GM23248 (cell line): ENCODE measurements at regions not wholly inside any gene's neighbourhood (a gene's known extent, or its start where the extent isn't known, plus 50 kb on each side); places are given as distances from the start of the nearest gene placed in this dataset.

Experiments
- DNase-seq: peaks from one replicate; pipeline ENCODE4 v3.0.0-alpha.2; 2015
- H2AFZ ChIP-seq: fragments of 200-600 bp; sonication (generic); 2 replicates; pipeline ENCODE4 v1.6.1; 2016; ENCODE audit warnings: antibody characterized with exemption
- H3F3A ChIP-seq: fragments of 200-600 bp; sonication (generic); 2 replicates; pipeline ENCODE4 v1.6.1; 2016; ENCODE audit warnings: mild to moderate bottlenecking, antibody characterized with exemption, mixed run types; ENCODE audit not compliant: insufficient read depth
- H3K27ac ChIP-seq: fragments of 200-600 bp; sonication (generic); 2 replicates; pipeline ENCODE4 v1.5.1; 2016; ENCODE audit warnings: mild to moderate bottlenecking
- H3K27me3 ChIP-seq: fragments of 200-600 bp; sonication (generic); replicated peaks from 2 replicates; pipeline ENCODE4 v1.6.1; 2016; ENCODE audit warnings: mild to moderate bottlenecking; ENCODE audit not compliant: insufficient read depth
- H3K36me3 ChIP-seq: fragments of 200-600 bp; sonication (generic); 2 replicates; pipeline ENCODE4 v1.6.1; 2016; ENCODE audit warnings: low read depth, mild to moderate bottlenecking
- H3K4me1 ChIP-seq: fragments of 200-600 bp; sonication (generic); 2 replicates; pipeline ENCODE4 v1.6.1; 2016; ENCODE audit warnings: mild to moderate bottlenecking; ENCODE audit not compliant: insufficient read depth
- H3K4me2 ChIP-seq: fragments of 200-600 bp; sonication (generic); one replicate; pipeline ENCODE4 v1.6.1; 2016; ENCODE audit warnings: mild to moderate bottlenecking; ENCODE audit not compliant: unreplicated experiment
- H3K4me3 ChIP-seq: fragments of 200-600 bp; sonication (generic); 2 replicates; pipeline ENCODE4 v1.5.1; 2016; ENCODE audit warnings: mild to moderate bottlenecking
- H3K79me2 ChIP-seq: fragments of 200-600 bp; sonication (generic); 2 replicates; pipeline ENCODE4 v1.6.1; 2016; ENCODE audit warnings: mild to moderate bottlenecking; ENCODE audit not compliant: insufficient read depth
- H3K9ac ChIP-seq: fragments of 200-600 bp; sonication (generic); 2 replicates; pipeline ENCODE4 v1.6.1; 2016; ENCODE audit warnings: mild to moderate bottlenecking
- H3K9me2 ChIP-seq: fragments of 200-600 bp; sonication (generic); 2 replicates; pipeline ENCODE4 v1.6.1; 2016; ENCODE audit warnings: mixed run types, mild to moderate bottlenecking, moderate library complexity; ENCODE audit not compliant: insufficient read depth
- H3K9me3 ChIP-seq: fragments of 200-600 bp; sonication (generic); one replicate; pipeline ENCODE4 v1.6.1; 2017; ENCODE audit warnings: low read depth
- H4K20me1 ChIP-seq: fragments of 200-600 bp; sonication (generic); 2 replicates; pipeline ENCODE4 v1.6.0; 2016; ENCODE audit not compliant: insufficient read depth
- EZH2 ChIP-seq: fragments of 200-600 bp; sonication (generic); IDR thresholded peaks from 2 replicates; pipeline ENCODE4 v1.6.1; 2018; ENCODE audit warnings: antibody characterized with exemption, mild to moderate bottlenecking; ENCODE audit not compliant: insufficient read depth, poor library complexity, severe bottlenecking
- EZH2phosphoT487 ChIP-seq: fragments of 200-600 bp; sonication (generic); IDR thresholded peaks from 2 replicates; pipeline ENCODE4 v1.6.1; 2018; ENCODE audit warnings: antibody characterized with exemption, moderate library complexity, mild to moderate bottlenecking, low read depth; ENCODE audit not compliant: insufficient read depth
- WGBS, 2 experiments: methylation state at CpG; one replicate each; pipeline ENCODE4 v1.1.6; 2015 to 2017; ENCODE audit warnings: low lambda C conversion rate in 2 of 2, low coverage in 1 of 2; ENCODE audit errors: missing lambda C conversion rate in 2 of 2; 5-methylcytosine and 5-hydroxymethylcytosine counted together
- in situ Hi-C: fragments of 300-500 bp; cut with MboI; formaldehyde crosslinking; loops from 2 replicates; pipeline ENCODE4 v1.15.0; 2020

DNA sequence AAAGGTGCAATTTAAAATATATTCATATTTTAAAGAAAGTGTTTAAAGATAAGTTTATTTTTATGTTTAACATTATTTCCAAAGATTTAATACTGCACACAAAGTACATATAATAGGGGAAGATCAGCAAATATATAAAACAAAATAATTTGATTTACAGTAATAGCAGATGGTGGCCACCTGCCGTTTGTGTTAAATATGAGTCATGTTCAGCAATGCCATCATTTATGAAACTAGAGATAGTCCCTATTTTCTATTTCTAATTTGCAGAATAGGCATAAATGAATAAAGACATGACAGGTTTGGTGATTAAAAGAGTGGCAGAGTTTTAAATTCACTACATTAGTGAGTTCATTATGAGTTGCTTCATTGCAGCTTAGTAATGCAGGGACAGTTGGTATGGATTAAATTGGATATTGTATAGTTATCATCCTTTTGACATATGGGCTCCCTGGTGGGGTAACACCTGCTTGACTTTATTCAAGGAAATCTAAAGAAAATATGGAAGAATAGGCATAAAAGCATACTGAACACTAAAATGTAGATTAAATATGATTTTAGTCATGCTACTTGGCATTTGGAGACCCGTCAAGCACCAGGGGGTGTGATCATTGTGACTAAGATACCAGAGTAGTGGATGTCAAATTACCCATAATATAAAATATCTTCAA, 78.8 kb upstream of the BANK1 start:
- Histone ChIP-seq H3K4me1 (0 out of 2 replicates have a peak, but pooled peaks cover 5% of the 10 kb centered on the region), H3K4me3 (no peak overlapping the region), H3F3A (no peaks in the 10 kb centered on the region), H3K27ac (no peak overlapping the region), H3K36me3 (no peaks in the 10 kb centered on the region), H3K9me2 (no peaks in the 10 kb centered on the region), H3K79me2 (no peaks in the 10 kb centered on the region), H3K27me3 (no peaks in the 10 kb centered on the region), H3K9ac (no peak overlapping the region), H2AFZ (no peak overlapping the region), H3K4me2 (no peak overlapping the region), H3K9me3 (peaks cover 2% of the 10 kb centered on the region), H4K20me1 (no peaks in the 10 kb centered on the region)
- 58 to 65% methylated on average over 2 of the region's 2 CpGs for WGBS, 2 experiments
- TF ChIP-seq EZH2 (no peak), EZH2phosphoT487 (no peak)
- in situ Hi-C loops, result no loop called here
- DNase-seq, result peak; percentile 4

DNA sequence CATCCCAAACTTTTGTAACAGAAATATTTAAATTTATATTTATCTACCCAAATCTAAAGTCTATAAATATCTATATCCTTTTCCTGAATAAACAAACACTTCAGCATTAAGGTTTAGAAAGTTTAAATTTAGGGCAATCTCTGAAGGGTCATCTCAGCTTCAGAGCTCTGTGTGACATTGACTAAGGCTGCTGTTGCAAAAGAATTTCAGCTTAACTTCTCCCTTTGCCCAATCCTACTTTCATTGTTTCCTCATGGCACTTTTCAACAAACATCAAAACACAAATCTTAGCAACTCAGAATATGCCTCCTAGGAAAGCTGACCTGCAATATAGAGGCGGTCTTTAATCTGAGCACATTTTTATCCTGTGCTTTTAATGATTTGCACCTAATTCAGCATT, 79.7 kb upstream of the BANK1 start:
- Histone ChIP-seq H3K4me1 (0 out of 2 replicates have a peak, but pooled peaks cover 5% of the 10 kb centered on the region), H3K27ac (no peak overlapping the region), H3K36me3 (no peaks in the 10 kb centered on the region), H3K4me3 (no peak overlapping the region), H3F3A (no peaks in the 10 kb centered on the region), H2AFZ (no peak overlapping the region), H3K9me3 (peaks cover 1% of the 10 kb centered on the region), H3K79me2 (no peaks in the 10 kb centered on the region), H3K27me3 (no peaks in the 10 kb centered on the region), H3K9me2 (no peaks in the 10 kb centered on the region), H3K4me2 (no peak overlapping the region), H4K20me1 (no peaks in the 10 kb centered on the region), H3K9ac (no peak overlapping the region)
- WGBS, 2 experiments, result 39 to 55% methylated on average over 1 of the region's 1 CpG
- no peak for DNase-seq
- TF ChIP-seq EZH2phosphoT487 (no peak), EZH2 (no peak)
- in situ Hi-C loops, result no loop called here

- Histone ChIP-seq H3K9ac (no peak overlapping the region), H3K79me2 (no peaks in the 10 kb centered on the region), H3K27ac (no peak overlapping the region), H3K36me3 (no peaks in the 10 kb centered on the region), H3K9me3 (no peaks in the 10 kb centered on the region), H3K4me2 (no peak overlapping the region), H3K27me3 (no peaks in the 10 kb centered on the region), H2AFZ (no peak overlapping the region), H4K20me1 (no peaks in the 10 kb centered on the region), H3K9me2 (no peaks in the 10 kb centered on the region), H3K4me3 (no peak overlapping the region), H3F3A (no peaks in the 10 kb centered on the region), H3K4me1 (0 out of 2 replicates have a peak, but pooled peaks cover 5% of the 10 kb centered on the region)
- 77 to 79% methylated on average over 1 of the region's 1 CpG for WGBS, 2 experiments
- TF ChIP-seq EZH2phosphoT487 (no peak), EZH2 (no peak)
- DNase-seq, result no peak
- in situ Hi-C loops, result no loop called here
Observed at GRCh38 chr4:101708293-101709039, 82.1 kb upstream of the BANK1 start.

DNA sequence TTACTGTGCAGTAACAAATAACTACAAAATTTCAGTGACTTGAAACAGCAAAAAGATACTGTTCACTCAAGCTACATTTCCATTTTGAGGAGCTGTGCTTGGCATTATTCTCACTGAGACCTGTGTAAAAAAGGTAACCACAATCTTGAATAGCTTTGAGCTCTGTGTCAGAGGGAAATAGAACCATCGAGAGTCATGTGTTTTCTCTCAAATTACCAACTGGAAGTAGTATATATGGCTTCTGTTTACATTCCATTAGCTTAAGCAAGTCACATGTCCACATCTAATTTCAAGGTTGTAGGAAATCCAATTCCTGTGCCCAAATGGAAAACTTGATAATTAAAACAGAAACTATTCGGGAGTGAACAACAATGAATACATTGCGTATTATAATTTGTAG, 82.9 kb upstream of the BANK1 start:
- Histone ChIP-seq H4K20me1 (no peaks in the 10 kb centered on the region), H3K4me2 (no peak overlapping the region), H3K4me1 (0 out of 2 replicates have a peak, but pooled peaks cover 5% of the 10 kb centered on the region), H2AFZ (no peak overlapping the region), H3K9me2 (no peaks in the 10 kb centered on the region), H3K4me3 (no peak overlapping the region), H3K36me3 (no peaks in the 10 kb centered on the region), H3K27ac (no peak overlapping the region), H3K27me3 (no peaks in the 10 kb centered on the region), H3K9me3 (no peaks in the 10 kb centered on the region), H3F3A (no peaks in the 10 kb centered on the region), H3K79me2 (no peaks in the 10 kb centered on the region), H3K9ac (no peak overlapping the region)
- WGBS, 2 experiments, result 65 to 66% methylated on average over 3 of the region's 3 CpGs
- TF ChIP-seq EZH2 (no peak), EZH2phosphoT487 (no peak)
- DNase-seq, result no peak
- in situ Hi-C loops, result no loop called here
